A549 (cell line): ENCODE measurements at regions not wholly inside any gene's neighbourhood (a gene's known extent, or its start where the extent isn't known, plus 50 kb on each side); places are given as distances from the start of the nearest gene placed in this dataset.
A peak's percentile ranks its signal among the peaks of the same experiment; 100 is the strongest.

Source experiments
- ATAC-seq, 2 experiments: fragments of 200-7000 bp in 1 of 2; fragments of >200 bp in 1 of 2; cut with Nextera tagmentation in 1 of 2; cut with Tn5 transposase in 1 of 2; 3 replicates each; pipeline versions ENCODE4 v1.8.0 to v1.9.1; 2018 to 2020; ENCODE audit warnings: mild to moderate bottlenecking in 1 of 2, moderate library complexity in 1 of 2
- CTCF ChIA-PET: fragments of 300-600 bp; sonication (Branson Sonifier 250); formaldehyde crosslinking; extraction: SDS; loops from one replicate; lab custom pipeline; 2021; ENCODE audit warnings: antibody characterized with exemption, inconsistent platforms; lab: Yijun Ruan, JAX
- POLR2A ChIA-PET: fragments of 350-600 bp; formaldehyde crosslinking; extraction: SDS; loops from one replicate; lab custom pipeline; 2021; ENCODE audit warnings: antibody characterized with exemption, inconsistent platforms; lab: Yijun Ruan, JAX
- DNase-seq, 2 experiments: peaks; one replicate each; pipeline versions ENCODE4 v3.0.0 to v3.0.0-alpha.2; 2011 to 2016; ENCODE audit warnings: low read depth in 1 of 2, low spot score in 1 of 2
- FAIRE-seq: peaks from 2 replicates; lab custom pipeline; 2011; peaks lifted over from hg19 to GRCh38; lab: Jason Lieb, UNC
- H3K27ac ChIP-seq, 2 experiments: fragments of >200 bp; sonication (Bioruptor Twin); formaldehyde crosslinking; 3 replicates each; pipeline ENCODE4 v1.5.1; 2016 to 2017
- H3K4me1 ChIP-seq: fragments of >200 bp; sonication (Bioruptor Twin); formaldehyde crosslinking; 3 replicates; pipeline ENCODE4 v1.6.1; 2016
- H3K4me2 ChIP-seq: fragments of >200 bp; sonication (Bioruptor Twin); formaldehyde crosslinking; 3 replicates; pipeline ENCODE4 v1.6.1; 2016
- H3K4me3 ChIP-seq: fragments of >200 bp; sonication (Bioruptor Twin); formaldehyde crosslinking; 3 replicates; pipeline ENCODE4 v1.5.1; 2016
- H3K9me3 ChIP-seq: fragments of >200 bp; sonication (Bioruptor Twin); formaldehyde crosslinking; 3 replicates; pipeline ENCODE4 v1.6.1; 2016
- ATOH8 ChIP-seq: fragments of 250-450 bp; sonication (Bioruptor Pico); IDR thresholded peaks from 2 replicates; pipeline ENCODE4 v1.5.0; 2020; ENCODE audit warnings: low read depth, mild to moderate bottlenecking, moderate library complexity
- BCL3 ChIP-seq: fragments of >200 bp; sonication (Bioruptor Twin); formaldehyde crosslinking; IDR thresholded peaks from 3 replicates; pipeline ENCODE4 v1.6.1; 2016
- BHLHE40 ChIP-seq: IDR thresholded peaks from 2 replicates; pipeline ENCODE4 v1.6.1; 2012; ENCODE audit warnings: low read depth, low read length, inconsistent platforms
- CBX8 ChIP-seq: fragments of 200-600 bp; sonication (generic); IDR thresholded peaks from 2 replicates; pipeline ENCODE4 v1.6.1; 2016
- CHD4 ChIP-seq: fragments of 200-600 bp; sonication (generic); IDR thresholded peaks from 2 replicates; pipeline ENCODE4 v1.6.1; 2016; ENCODE audit warnings: antibody characterized with exemption, mild to moderate bottlenecking, borderline replicate concordance
- E2F6 ChIP-seq: IDR thresholded peaks from 2 replicates; pipeline ENCODE4 v1.6.1; 2012; ENCODE audit warnings: low read depth, borderline replicate concordance
- EHMT2 ChIP-seq: fragments of 200-600 bp; sonication (generic); IDR thresholded peaks from 2 replicates; pipeline ENCODE4 v1.6.1; 2016; ENCODE audit warnings: antibody characterized with exemption, low read depth, mild to moderate bottlenecking, moderate library complexity
- ELK1 ChIP-seq: fragments of 150-350 bp; IDR thresholded peaks from 2 replicates; pipeline ENCODE4 v1.6.1; 2014; ENCODE audit warnings: low read depth, mild to moderate bottlenecking, low read length
- EP300 ChIP-seq, 2 experiments: fragments of >200 bp; sonication (Bioruptor Twin); formaldehyde crosslinking; IDR thresholded peaks; 2 replicates in 1 of 2; 3 replicates in 1 of 2; pipeline ENCODE4 v1.6.1; 2016 to 2017
- FOSB ChIP-seq: fragments of 250-450 bp; sonication (Bioruptor Pico); IDR thresholded peaks from 2 replicates; pipeline ENCODE4 v1.5.0; 2020; ENCODE audit warnings: mild to moderate bottlenecking, moderate library complexity
- FOSL2 ChIP-seq, 2 experiments: fragments of 450-650 bp in 1 of 2; fragments of >200 bp in 1 of 2; sonication (Bioruptor Twin) in 1 of 2; formaldehyde crosslinking; IDR thresholded peaks; 2 replicates each; pipeline versions ENCODE4 v1.5.0 to v1.6.1; 2016 to 2020; ENCODE audit warnings: mild to moderate bottlenecking in 1 of 2, moderate library complexity in 1 of 2
- FOXS1 ChIP-seq: fragments of 250-450 bp; sonication (Bioruptor Pico); IDR thresholded peaks from 2 replicates; pipeline ENCODE4 v1.5.0; 2020; ENCODE audit warnings: mild to moderate bottlenecking, moderate library complexity
- HOXA7 ChIP-seq: fragments of 250-450 bp; sonication (Bioruptor Pico); IDR thresholded peaks from 2 replicates; pipeline ENCODE4 v1.5.0; 2020; ENCODE audit warnings: mild to moderate bottlenecking, moderate library complexity
- MYC ChIP-seq: IDR thresholded peaks from 2 replicates; pipeline ENCODE4 v1.6.1; 2012; ENCODE audit warnings: mild to moderate bottlenecking, inconsistent platforms, low read length, improper control_type of control experiment, borderline replicate concordance
- PBX3 ChIP-seq: IDR thresholded peaks from 2 replicates; pipeline ENCODE4 v1.6.1; 2012
- PHF8 ChIP-seq: fragments of 200-600 bp; sonication (generic); IDR thresholded peaks from 2 replicates; pipeline ENCODE4 v1.6.1; 2016; ENCODE audit warnings: low read depth, mild to moderate bottlenecking, antibody characterized with exemption, moderate library complexity, borderline replicate concordance
- POLR2A ChIP-seq: IDR thresholded peaks from 2 replicates; pipeline ENCODE4 v1.6.1; 2012; ENCODE audit warnings: mild to moderate bottlenecking, low read length
- POLR2AphosphoS2 ChIP-seq: conservative IDR thresholded peaks from 2 replicates; pipeline ENCODE4 v1.6.1; 2012; ENCODE audit warnings: low read length, improper control_type of control experiment, inconsistent platforms
- RCOR1 ChIP-seq: fragments of 150-350 bp; IDR thresholded peaks from 2 replicates; pipeline ENCODE4 v1.6.1; 2014; ENCODE audit warnings: antibody characterized with exemption, low read length, low read depth
- RFX5 ChIP-seq: fragments of 450-650 bp; IDR thresholded peaks from 2 replicates; pipeline ENCODE4 v1.7.1; 2014; ENCODE audit warnings: antibody characterized with exemption, mild to moderate bottlenecking, moderate library complexity
- RNF2 ChIP-seq: fragments of 200-600 bp; sonication (generic); IDR thresholded peaks from 2 replicates; pipeline ENCODE4 v1.6.1; 2016; ENCODE audit warnings: low read depth, mild to moderate bottlenecking, antibody characterized with exemption, moderate library complexity, borderline replicate concordance
- TP53 ChIP-seq: fragments of 250-450 bp; sonication (Bioruptor Pico); IDR thresholded peaks from 2 replicates; pipeline ENCODE4 v1.5.0; 2021; ENCODE audit warnings: mild to moderate bottlenecking, moderate library complexity
- WGBS: methylation state at CpG from one replicate; pipeline ENCODE4 v1.1.6; 2017; ENCODE audit errors: missing lambda C conversion rate; 5-methylcytosine and 5-hydroxymethylcytosine counted together

GRCh38 chrX:25442499-25442898 lies 426.7 kb upstream of the ARX start:
- DNase-seq, result no peak

DNA sequence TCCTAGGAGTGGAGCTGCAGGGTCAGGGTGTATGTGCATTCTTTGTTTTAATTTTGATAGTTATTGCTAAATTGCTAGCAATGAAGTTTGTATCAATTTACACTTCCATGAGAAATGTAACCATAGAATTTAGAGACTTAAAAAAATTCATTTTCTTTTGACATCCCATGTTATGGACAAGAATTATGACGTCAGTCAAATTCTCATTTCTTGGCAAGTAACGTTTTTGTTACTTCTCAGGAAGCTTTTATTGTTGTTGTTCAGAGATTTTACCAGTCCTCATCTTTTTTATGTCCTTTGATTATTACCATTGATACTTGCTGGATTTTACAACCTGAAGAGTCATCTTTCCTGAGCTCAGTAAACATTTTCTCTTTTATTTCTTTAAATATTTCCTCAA lies 417.5 kb upstream of the ARX start:
- FAIRE-seq (no peak), DNase-seq (no peak), ATAC-seq (no peak)
- no peak overlapping the region for H3K27ac ChIP-seq
- 2% methylated on average over 2 of the region's 2 CpGs for WGBS
- TF ChIP-seq FOSB (CRISPR knock-in tag) (no peak), FOXS1 (CRISPR knock-in tag) (no peak), BCL3 (no peak), MYC (no peak), RCOR1 (no peak), POLR2AphosphoS2 (no peak), TP53 (CRISPR knock-in tag) (no peak), POLR2A (no peak)
- H3K9me3 ChIP-seq, result no peaks in the 10 kb centered on the region
- ChIA-PET POLR2A (no interaction called here), CTCF (no interaction called here)
- no peak overlapping the region for H3K4me3 ChIP-seq
- no peaks in the 10 kb centered on the region for H3K4me1 ChIP-seq
- no peak overlapping the region for H3K4me2 ChIP-seq

More at GRCh38 chrX:25442499-25442898, 426.7 kb upstream of the ARX start:
- H3K4me2 ChIP-seq, result no peak overlapping the region
- no peaks in the 10 kb centered on the region for H3K4me1 ChIP-seq
- no peak overlapping the region for H3K4me3 ChIP-seq
- no peak overlapping the region for H3K27ac ChIP-seq
- no peaks in the 10 kb centered on the region for H3K9me3 ChIP-seq
- FAIRE-seq, result peak; percentile 99
- ChIA-PET POLR2A (no interaction called here), CTCF (no interaction called here)
- ATAC-seq, result no peak
- WGBS, result 3% methylated on average over 5 of the region's 5 CpGs
- TF ChIP-seq FOSL2 (IDR thresholded peaks at IDR 0.05) (no peak), FOSL2 (CRISPR knock-in tag; IDR thresholded peaks at IDR 0.05) (no peak), BHLHE40 (no peak), ATOH8 (CRISPR knock-in tag) (no peak), RNF2 (no peak), EP300 (IDR thresholded peaks at IDR 0.05) (no peak), FOXS1 (CRISPR knock-in tag) (no peak), PBX3 (no peak), PHF8 (no peak), HOXA7 (CRISPR knock-in tag) (no peak), RFX5 (no peak), EHMT2 (no peak), ELK1 (no peak), E2F6 (no peak), CBX8 (no peak), CHD4 (no peak)
